Panc1 (cell line): ENCODE measurements at regions not wholly inside any gene's neighbourhood (a gene's known extent, or its start where the extent isn't known, plus 50 kb on each side); places are given as distances from the start of the nearest gene placed in this dataset.

Experiments
- CTCF ChIP-seq: fragments of 450-650 bp; IDR thresholded peaks from 2 replicates; pipeline ENCODE4 v1.5.1; 2017; ENCODE audit warnings: mild to moderate bottlenecking
- POLR2AphosphoS5 ChIP-seq: IDR thresholded peaks from 2 replicates; pipeline ENCODE4 v1.6.1; 2012; ENCODE audit warnings: mild to moderate bottlenecking, low read depth, low read length, moderate library complexity
- REST ChIP-seq, 2 experiments: IDR thresholded peaks; 2 replicates each; pipeline ENCODE4 v1.6.1; 2011 to 2012; ENCODE audit warnings: low read depth in 2 of 2, control low read depth in 1 of 2, low read length in 1 of 2, mild to moderate bottlenecking in 1 of 2, moderate library complexity in 1 of 2; ENCODE audit not compliant: insufficient read depth in 1 of 2

GRCh38 chr19:32254509-32254890, 90.9 kb upstream of the ZNF507 start:
- TF ChIP-seq CTCF = no peak
- TF ChIP-seq REST (IDR thresholded peaks at IDR 0.05; ENCODE audit: insufficient read depth in 1 of 2, low read depth in 2 of 2, low read length in 1 of 2) = no peak
- TF ChIP-seq POLR2AphosphoS5 = no peak
